ENCODE measurements at regions not wholly inside any gene's neighbourhood (a gene's known extent, or its start where the extent isn't known, plus 50 kb on each side); places are given as distances from the start of the nearest gene placed in this dataset.

GRCh38 chr2:2575181-2575577 is 244.1 kb upstream of the MYT1L start:
- no peak for DNase-seq (ENCODE audit: low spot score in 2 of 2)
- H3K27ac Mint-ChIP-seq: no peak overlapping the region
- no peak for ATAC-seq (ENCODE audit: low read depth)
- H3K4me3 Mint-ChIP-seq: no peak overlapping the region
- H3K36me3 Mint-ChIP-seq: no peaks in the 10 kb centered on the region
- H3K4me1 Mint-ChIP-seq: no peaks in the 10 kb centered on the region
- H3K9me3 Mint-ChIP-seq: no peaks in the 10 kb centered on the region
- peaks cover 1% of the 10 kb centered on the region for H3K27me3 Mint-ChIP-seq

- Mint-ChIP-seq H3K4me3 (no peak overlapping the region), H3K9me3 (no peaks in the 10 kb centered on the region), H3K36me3 (no peaks in the 10 kb centered on the region), H3K4me1 (no peaks in the 10 kb centered on the region), H3K27ac (no peak overlapping the region), H3K27me3 (no peaks in the 10 kb centered on the region)
- ATAC-seq (ENCODE audit: low read depth): no peak
- DNase-seq (ENCODE audit: low spot score in 2 of 2): no peak
These were observed 243.5 kb upstream of the MYT1L start for GRCh38 chr2:2574401-2575180.

GRCh38 chr2:2573658-2574293 is 242.7 kb upstream of the MYT1L start:
- H3K4me1 Mint-ChIP-seq: no peaks in the 10 kb centered on the region
- no peak overlapping the region for H3K27ac Mint-ChIP-seq
- no peaks in the 10 kb centered on the region for H3K36me3 Mint-ChIP-seq
- ATAC-seq (ENCODE audit: low read depth) (no peak), DNase-seq (ENCODE audit: low spot score in 2 of 2) (no peak)
- no peak overlapping the region for H3K4me3 Mint-ChIP-seq
- peaks cover 1% of the 10 kb centered on the region for H3K27me3 Mint-ChIP-seq
- H3K9me3 Mint-ChIP-seq: no peaks in the 10 kb centered on the region

- DNase-seq (ENCODE audit: low spot score in 2 of 2) (no peak), ATAC-seq (ENCODE audit: low read depth) (no peak)
- H3K27me3 Mint-ChIP-seq: peaks cover 1% of the 10 kb centered on the region
- no peaks in the 10 kb centered on the region for H3K4me1 Mint-ChIP-seq
- no peak overlapping the region for H3K27ac Mint-ChIP-seq
- H3K4me3 Mint-ChIP-seq: no peak overlapping the region
- no peaks in the 10 kb centered on the region for H3K36me3 Mint-ChIP-seq
- H3K9me3 Mint-ChIP-seq: no peaks in the 10 kb centered on the region
These were observed 242.1 kb upstream of the MYT1L start for GRCh38 chr2:2573205-2573604.

GRCh38 chr2:2572393-2573204 is 241.5 kb upstream of the MYT1L start:
- no peak for DNase-seq (ENCODE audit: low spot score in 2 of 2)
- no peak for ATAC-seq (ENCODE audit: low read depth)
- no peaks in the 10 kb centered on the region for H3K4me1 Mint-ChIP-seq
- H3K27me3 Mint-ChIP-seq: peaks cover 1% of the 10 kb centered on the region
- no peaks in the 10 kb centered on the region for H3K9me3 Mint-ChIP-seq
- no peak overlapping the region for H3K27ac Mint-ChIP-seq
- no peak overlapping the region for H3K4me3 Mint-ChIP-seq
- H3K36me3 Mint-ChIP-seq: no peaks in the 10 kb centered on the region

- DNase-seq (ENCODE audit: low spot score in 2 of 2) (no peak), ATAC-seq (ENCODE audit: low read depth) (no peak)
- Mint-ChIP-seq H3K27ac (no peak overlapping the region), H3K27me3 (peaks cover 1% of the 10 kb centered on the region), H3K4me1 (no peaks in the 10 kb centered on the region), H3K4me3 (no peak overlapping the region), H3K36me3 (no peaks in the 10 kb centered on the region), H3K9me3 (no peaks in the 10 kb centered on the region)
These were observed 240.5 kb upstream of the MYT1L start for GRCh38 chr2:2571301-2572150.

- no peaks in the 10 kb centered on the region for H3K9me3 Mint-ChIP-seq
- no peaks in the 10 kb centered on the region for H3K36me3 Mint-ChIP-seq
These were observed 239.8 kb upstream of the MYT1L start for GRCh38 chr2:2570871-2571270.

GRCh38 chr2:2570360-2570759 is 239.3 kb upstream of the MYT1L start:
- DNase-seq (ENCODE audit: low spot score in 2 of 2) (no peak), ATAC-seq (ENCODE audit: low read depth) (no peak)
- peaks cover 1% of the 10 kb centered on the region for H3K27me3 Mint-ChIP-seq
- no peaks in the 10 kb centered on the region for H3K9me3 Mint-ChIP-seq
- no peak overlapping the region for H3K4me3 Mint-ChIP-seq
- H3K36me3 Mint-ChIP-seq: no peaks in the 10 kb centered on the region
- no peaks in the 10 kb centered on the region for H3K4me1 Mint-ChIP-seq
- H3K27ac Mint-ChIP-seq: no peak overlapping the region

More at GRCh38 chr2:2570871-2571270, 239.8 kb upstream of the MYT1L start:
- H3K27me3 Mint-ChIP-seq: peaks cover 1% of the 10 kb centered on the region
- H3K4me1 Mint-ChIP-seq: no peaks in the 10 kb centered on the region
- ATAC-seq (ENCODE audit: low read depth): no peak
- no peak overlapping the region for H3K4me3 Mint-ChIP-seq
- H3K27ac Mint-ChIP-seq: no peak overlapping the region
- DNase-seq (ENCODE audit: low spot score in 2 of 2): no peak

GRCh38 chr2:2569836-2570235 is 238.8 kb upstream of the MYT1L start:
- H3K9me3 Mint-ChIP-seq: no peaks in the 10 kb centered on the region
- ATAC-seq (ENCODE audit: low read depth) (no peak), DNase-seq (ENCODE audit: low spot score in 2 of 2) (no peak)
- no peaks in the 10 kb centered on the region for H3K36me3 Mint-ChIP-seq
- H3K27me3 Mint-ChIP-seq: peaks cover 4% of the 10 kb centered on the region
- no peak overlapping the region for H3K4me3 Mint-ChIP-seq
- H3K4me1 Mint-ChIP-seq: no peaks in the 10 kb centered on the region
- no peak overlapping the region for H3K27ac Mint-ChIP-seq

- Mint-ChIP-seq H3K27me3 (peaks cover 4% of the 10 kb centered on the region), H3K27ac (no peak overlapping the region)
These were observed 238.2 kb upstream of the MYT1L start for GRCh38 chr2:2569306-2569705.

GRCh38 chr2:2568411-2568810 is 237.3 kb upstream of the MYT1L start:
- H3K9me3 Mint-ChIP-seq: no peaks in the 10 kb centered on the region
- no peaks in the 10 kb centered on the region for H3K4me1 Mint-ChIP-seq
- H3K27me3 Mint-ChIP-seq: peaks cover 4% of the 10 kb centered on the region
- DNase-seq (ENCODE audit: low spot score in 2 of 2): no peak
- no peak overlapping the region for H3K27ac Mint-ChIP-seq
- no peaks in the 10 kb centered on the region for H3K36me3 Mint-ChIP-seq
- H3K4me3 Mint-ChIP-seq: no peak overlapping the region
- no peak for ATAC-seq (ENCODE audit: low read depth)

More at GRCh38 chr2:2569306-2569705, 238.2 kb upstream of the MYT1L start:
- ATAC-seq (ENCODE audit: low read depth): no peak
- Mint-ChIP-seq H3K36me3 (no peaks in the 10 kb centered on the region), H3K4me3 (no peak overlapping the region), H3K4me1 (no peaks in the 10 kb centered on the region), H3K9me3 (no peaks in the 10 kb centered on the region)
- DNase-seq (ENCODE audit: low spot score in 2 of 2): no peak

- Mint-ChIP-seq H3K27ac (no peak overlapping the region), H3K4me3 (no peak overlapping the region), H3K9me3 (no peaks in the 10 kb centered on the region), H3K27me3 (peaks cover 4% of the 10 kb centered on the region), H3K36me3 (no peaks in the 10 kb centered on the region), H3K4me1 (no peaks in the 10 kb centered on the region)
- ATAC-seq (ENCODE audit: low read depth) (no peak), DNase-seq (ENCODE audit: low spot score in 2 of 2) (no peak)
These were observed 236.7 kb upstream of the MYT1L start for GRCh38 chr2:2567776-2568175.

GRCh38 chr2:2566396-2567323 is 235.6 kb upstream of the MYT1L start:
- Mint-ChIP-seq H3K36me3 (no peaks in the 10 kb centered on the region), H3K9me3 (no peaks in the 10 kb centered on the region)

More at GRCh38 chr2:2566396-2567323, 235.6 kb upstream of the MYT1L start:
- Mint-ChIP-seq H3K4me1 (no peaks in the 10 kb centered on the region), H3K27me3 (peaks cover 4% of the 10 kb centered on the region), H3K27ac (no peak overlapping the region), H3K4me3 (no peak overlapping the region)
- ATAC-seq (ENCODE audit: low read depth): no peak
- no peak for DNase-seq (ENCODE audit: low spot score in 2 of 2)
